Activated naive CD4-positive, alpha-beta T cell treated with anti-CD3 and anti-CD28 coated beads, Interleukin-2, amount 50 U/mL, for 72 hours (primary cell): ENCODE measurements at regions not wholly inside any gene's neighbourhood (a gene's known extent, or its start where the extent isn't known, plus 50 kb on each side); places are given as distances from the start of the nearest gene placed in this dataset.

ENCODE experiments used
- ATAC-seq, 2 donors: fragments of 150-1000 bp; cut with Tn5 transposase; 2 replicates each; pipeline ENCODE4 v1.10.0; 2021; ENCODE audit warnings: mild to moderate bottlenecking in 2 of 2, moderate library complexity in 2 of 2
- DNase-seq, 2 donors: peaks; one replicate each; pipeline ENCODE4 v3.0.0; 2021 to 2022; ENCODE audit warnings: low spot score in 2 of 2
- H3K27ac Mint-ChIP-seq, 2 donors: one replicate each; pipeline ENCODE4 v1.8.0; 2022; ENCODE audit warnings: mild to moderate bottlenecking in 2 of 2, mixed read lengths in 2 of 2
- H3K36me3 Mint-ChIP-seq, 2 donors: one replicate each; pipeline ENCODE4 v1.8.0; 2022; ENCODE audit warnings: mixed read lengths in 2 of 2
- H3K9me3 Mint-ChIP-seq, 2 donors: one replicate each; pipeline ENCODE4 v1.8.0; 2022; ENCODE audit warnings: mixed read lengths in 2 of 2

DNA sequence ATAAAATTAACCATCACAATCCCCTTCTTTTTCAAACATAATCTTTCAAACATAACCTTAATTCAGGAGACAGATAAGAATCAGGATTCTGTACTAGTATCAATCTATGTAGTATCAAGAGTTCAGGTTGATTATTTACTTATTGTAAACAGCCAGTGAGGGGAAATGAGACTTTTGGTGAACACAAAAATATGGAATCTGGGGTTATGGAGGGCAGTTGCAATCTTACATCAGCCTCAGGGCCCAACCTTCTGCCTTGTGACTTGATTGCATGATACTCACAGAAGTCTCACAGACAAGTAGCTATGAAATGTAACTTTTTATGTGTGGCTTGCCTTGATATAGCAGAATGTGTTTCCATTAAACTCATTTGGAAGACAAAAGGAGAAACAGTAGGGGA is 262.7 kb upstream of the THSD7B start:
- Mint-ChIP-seq H3K27ac (no peak overlapping the region), H3K36me3 (no peaks in the 10 kb centered on the region), H3K9me3 (peaks cover 0 to 4% of the 10 kb centered on the region in 2 donors)
- ATAC-seq (no peak), DNase-seq (no peak)

- ATAC-seq (no peak), DNase-seq (no peak)
- peaks cover 0 to 4% of the 10 kb centered on the region in 2 donors for H3K9me3 Mint-ChIP-seq
- no peaks in the 10 kb centered on the region for H3K36me3 Mint-ChIP-seq
- no peak overlapping the region for H3K27ac Mint-ChIP-seq
Measured at GRCh38 chr2:136497709-136498108, 267.6 kb upstream of the THSD7B start.

DNA sequence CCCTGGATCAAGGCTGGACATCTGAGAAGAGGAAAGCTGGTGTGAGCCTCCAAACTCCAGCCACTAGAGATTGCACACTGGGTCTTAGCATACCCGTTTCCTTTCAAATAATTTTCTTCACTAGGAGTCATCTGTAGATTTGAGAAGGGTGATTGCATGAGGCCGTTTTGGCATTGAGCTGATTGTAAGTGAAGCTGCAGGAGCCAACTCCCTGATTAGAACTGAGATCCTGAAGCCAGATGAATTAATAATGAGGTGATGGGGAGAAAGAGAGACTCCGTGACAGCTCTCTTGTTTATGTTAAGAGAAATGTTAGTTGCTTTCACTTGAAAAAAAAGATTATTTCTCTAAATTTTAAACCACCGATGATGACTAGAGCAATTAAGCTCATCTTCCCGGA is 268.4 kb upstream of the THSD7B start:
- DNase-seq (no peak), ATAC-seq (no peak)
- Mint-ChIP-seq H3K27ac (no peak overlapping the region), H3K36me3 (no peaks in the 10 kb centered on the region), H3K9me3 (peaks cover under 1 to 4% of the 10 kb centered on the region in 2 donors)

DNA sequence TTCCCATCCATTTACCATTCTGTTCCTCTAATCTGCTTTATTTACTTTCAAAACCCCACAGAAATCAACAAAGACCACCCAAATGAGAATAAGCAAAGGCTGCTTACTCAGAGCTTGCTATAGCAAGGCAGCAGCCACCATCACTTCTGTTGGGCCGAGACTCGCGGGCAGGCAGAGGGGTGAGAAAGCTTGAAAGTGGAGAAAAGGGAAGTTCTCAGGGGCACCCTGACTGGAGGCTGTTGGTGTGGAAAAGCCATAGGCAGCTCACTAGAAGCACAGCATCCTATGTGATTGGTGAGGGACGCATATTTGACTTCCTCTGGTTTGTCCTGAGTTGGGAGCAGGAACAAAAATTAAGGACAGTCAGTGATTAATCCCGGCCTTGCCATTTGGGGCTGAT is 269.7 kb upstream of the THSD7B start:
- Mint-ChIP-seq H3K27ac (no peak overlapping the region), H3K9me3 (peaks cover 4 to 7% of the 10 kb centered on the region in 2 donors), H3K36me3 (peaks cover 0 to 4% of the 10 kb centered on the region in 2 donors)
- DNase-seq: no peak
- ATAC-seq: no peak

GRCh38 chr2:136492901-136493300 is 272.4 kb upstream of the THSD7B start:
- H3K27ac Mint-ChIP-seq: no peak overlapping the region
- no peak for DNase-seq
- peaks cover 0 to 7% of the 10 kb centered on the region in 2 donors for H3K9me3 Mint-ChIP-seq
- H3K36me3 Mint-ChIP-seq: peaks cover 0 to 4% of the 10 kb centered on the region in 2 donors
- ATAC-seq: no peak

- DNase-seq: no peak
- Mint-ChIP-seq H3K27ac (no peak overlapping the region), H3K36me3 (peaks cover 0 to 4% of the 10 kb centered on the region in 2 donors), H3K9me3 (peaks cover 0 to 7% of the 10 kb centered on the region in 2 donors)
- ATAC-seq: no peak
Measured at GRCh38 chr2:136490100-136490499, 275.2 kb upstream of the THSD7B start.

- ATAC-seq (no peak), DNase-seq (no peak)
- peaks cover 0 to 4% of the 10 kb centered on the region in 2 donors for H3K36me3 Mint-ChIP-seq
- peaks cover 0 to 7% of the 10 kb centered on the region in 2 donors for H3K9me3 Mint-ChIP-seq
- no peak overlapping the region for H3K27ac Mint-ChIP-seq
Measured at GRCh38 chr2:136487421-136487820, 277.9 kb upstream of the THSD7B start.

GRCh38 chr2:136486115-136486514 is 279.2 kb upstream of the THSD7B start:
- Mint-ChIP-seq H3K36me3 (no peaks in the 10 kb centered on the region), H3K9me3 (no peaks in the 10 kb centered on the region), H3K27ac (no peak overlapping the region)
- DNase-seq (no peak), ATAC-seq (no peak)

DNA sequence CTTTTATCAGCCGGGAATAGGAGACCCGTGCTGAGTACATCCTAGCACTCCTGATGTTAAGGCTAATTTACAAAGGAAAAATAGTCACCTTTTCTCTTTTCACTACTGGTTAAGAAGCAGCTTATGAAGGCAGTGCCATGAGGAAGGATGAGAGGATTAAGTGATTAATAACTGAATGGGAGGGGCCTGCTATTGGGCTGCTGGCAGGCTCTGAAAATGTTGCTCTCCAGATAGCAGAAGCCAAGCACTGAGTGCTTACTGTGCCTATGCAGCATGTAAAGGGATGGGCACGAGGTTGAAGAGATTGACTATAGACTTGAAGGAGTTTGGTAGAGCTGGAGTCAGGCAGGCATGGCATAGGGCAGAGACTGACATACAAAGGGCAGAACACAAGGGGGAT is 282.4 kb upstream of the THSD7B start:
- Mint-ChIP-seq H3K27ac (no peak overlapping the region), H3K9me3 (peaks cover 9% of the 10 kb centered on the region in 2 donors), H3K36me3 (peaks cover 0 to 13% of the 10 kb centered on the region in 2 donors)
- ATAC-seq: no peak
- no peak for DNase-seq

DNA sequence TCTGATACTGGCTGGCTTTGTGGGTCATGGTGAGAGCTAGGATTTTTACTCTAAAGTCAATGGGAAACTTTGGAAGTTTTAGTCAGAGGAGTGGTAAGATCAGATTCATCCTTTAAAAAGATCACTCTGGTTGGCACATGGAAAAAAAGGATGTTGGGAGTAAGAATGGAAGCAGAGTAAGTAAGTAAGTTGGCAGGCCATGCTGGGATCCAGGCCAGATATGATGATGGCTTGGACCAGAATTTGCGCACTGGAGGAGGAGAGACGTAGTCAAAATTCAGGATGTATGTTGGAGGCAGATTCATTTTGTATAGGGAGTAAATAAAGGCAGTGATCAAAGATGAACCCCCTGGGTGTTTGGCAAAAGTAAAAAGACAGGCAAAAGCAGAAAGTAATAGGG is 283.3 kb upstream of the THSD7B start:
- Mint-ChIP-seq H3K27ac (no peak overlapping the region), H3K9me3 (peaks cover 13 to 15% of the 10 kb centered on the region in 2 donors), H3K36me3 (peaks cover 0 to 16% of the 10 kb centered on the region in 2 donors)
- DNase-seq (no peak), ATAC-seq (no peak)

DNA sequence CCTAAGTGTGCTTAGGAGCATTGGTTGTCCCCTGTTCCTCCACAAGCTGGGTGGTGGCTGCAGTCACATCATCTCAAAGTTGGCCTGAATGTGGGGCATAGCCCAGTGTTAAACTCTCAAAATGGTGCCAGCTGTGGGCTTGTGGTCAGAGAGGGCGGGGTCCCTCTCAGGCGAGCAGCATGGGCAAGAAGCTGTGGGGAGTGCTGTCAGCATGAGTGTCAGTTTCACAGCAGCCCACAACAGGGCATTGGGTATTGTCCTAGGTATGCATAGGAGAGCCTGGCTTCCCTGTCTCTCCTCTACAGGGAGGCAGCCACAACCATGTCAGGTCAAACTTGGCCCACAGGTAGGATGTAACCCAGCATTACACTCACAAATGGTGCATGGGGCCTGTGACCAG is 285.6 kb upstream of the THSD7B start:
- DNase-seq: no peak
- no peak for ATAC-seq
- Mint-ChIP-seq H3K9me3 (peaks cover 13 to 18% of the 10 kb centered on the region in 2 donors), H3K36me3 (peaks cover 0 to 16% of the 10 kb centered on the region in 2 donors), H3K27ac (no peak overlapping the region)

DNA sequence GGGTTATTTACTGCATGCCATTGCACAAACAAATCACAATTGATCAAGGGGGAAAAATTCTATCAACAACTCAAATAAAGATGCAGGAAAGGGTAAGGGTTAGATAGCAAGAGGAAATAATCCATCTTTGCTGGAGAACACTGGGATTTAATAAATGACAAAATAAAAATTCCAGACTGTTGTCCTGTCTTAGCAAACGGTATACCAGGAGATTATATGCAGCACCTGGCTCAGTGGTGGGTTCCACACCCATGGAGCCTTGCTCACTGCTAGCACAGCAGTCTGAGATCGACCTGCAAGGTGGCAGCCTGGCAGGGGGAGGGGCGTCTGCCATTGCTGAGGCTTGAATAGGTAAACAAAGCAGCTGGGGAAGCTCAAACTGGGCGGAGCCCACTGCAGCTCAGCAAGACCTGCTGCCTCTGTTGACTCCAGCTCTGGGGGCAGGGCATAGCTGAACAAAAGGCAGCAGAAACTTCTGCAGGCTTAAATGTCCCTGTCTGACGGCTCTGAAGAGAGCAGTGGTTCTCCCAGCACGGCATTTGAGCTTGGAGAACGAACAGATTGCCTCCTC is 296.5 kb upstream of the THSD7B start:
- no peak for ATAC-seq
- H3K27ac Mint-ChIP-seq: no peak overlapping the region
- H3K9me3 Mint-ChIP-seq: peaks cover 0 to 6% of the 10 kb centered on the region in 2 donors

GRCh38 chr2:136452528-136452927 is 312.8 kb upstream of the THSD7B start:
- no peaks in the 10 kb centered on the region for H3K9me3 Mint-ChIP-seq
- no peaks in the 10 kb centered on the region for H3K36me3 Mint-ChIP-seq
- no peak for ATAC-seq
- no peak for DNase-seq
- H3K27ac Mint-ChIP-seq: no peak overlapping the region

More for the DNA sequence above, 296.5 kb upstream of the THSD7B start:
- H3K36me3 Mint-ChIP-seq: no peaks in the 10 kb centered on the region
- DNase-seq: no peak

GRCh38 chr2:136448986-136449780 is 316.2 kb upstream of the THSD7B start:
- Mint-ChIP-seq H3K9me3 (no peaks in the 10 kb centered on the region), H3K27ac (no peak overlapping the region), H3K36me3 (no peaks in the 10 kb centered on the region)
- ATAC-seq (no peak), DNase-seq (no peak)

DNA sequence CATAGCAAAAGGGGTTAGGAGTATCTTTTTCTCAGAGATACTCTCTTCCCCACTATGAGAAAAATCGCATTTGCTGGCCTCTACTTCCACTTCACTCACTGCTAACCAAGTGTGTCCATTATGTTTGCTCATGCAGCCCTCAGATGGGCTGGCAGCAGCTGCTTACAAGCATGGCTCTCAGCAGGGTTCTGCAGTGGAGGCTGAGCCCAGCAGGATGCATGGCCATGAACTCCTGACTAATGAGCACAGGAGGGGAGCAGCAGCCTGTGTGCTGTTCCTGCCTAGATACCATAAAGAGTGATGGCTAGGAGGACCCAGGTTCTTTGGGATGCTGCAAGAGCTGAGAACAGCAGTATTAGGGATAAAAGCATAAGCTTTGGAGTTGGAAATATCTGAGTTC is 316.9 kb upstream of the THSD7B start:
- no peak overlapping the region for H3K27ac Mint-ChIP-seq
- no peaks in the 10 kb centered on the region for H3K36me3 Mint-ChIP-seq
- no peaks in the 10 kb centered on the region for H3K9me3 Mint-ChIP-seq
- DNase-seq: no peak
- no peak for ATAC-seq

DNA sequence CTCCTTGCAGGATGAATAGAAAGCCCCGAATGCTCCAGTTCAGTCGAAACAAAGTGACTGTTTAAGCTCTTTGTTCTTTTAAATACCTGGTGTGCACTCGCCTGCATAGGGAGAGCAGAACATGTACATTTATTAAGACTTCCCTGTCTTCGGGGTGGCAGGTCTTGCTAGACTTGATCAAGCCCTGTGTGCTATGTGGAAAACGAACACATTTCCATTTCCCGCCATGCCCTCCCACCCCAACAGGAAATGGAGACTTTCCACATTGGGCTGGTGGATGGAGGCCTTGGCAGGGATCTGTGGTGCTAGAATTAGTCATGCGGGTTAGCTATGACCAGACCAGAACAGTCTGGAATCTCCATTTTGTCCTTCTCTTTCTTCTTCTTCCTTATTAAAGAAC is 321.0 kb upstream of the THSD7B start:
- H3K36me3 Mint-ChIP-seq: no peaks in the 10 kb centered on the region
- no peaks in the 10 kb centered on the region for H3K9me3 Mint-ChIP-seq
- ATAC-seq (no peak), DNase-seq (no peak)
- H3K27ac Mint-ChIP-seq: no peak overlapping the region

GRCh38 chr2:136443661-136444060 is 321.7 kb upstream of the THSD7B start:
- DNase-seq: no peak
- ATAC-seq: no peak
- H3K36me3 Mint-ChIP-seq: no peaks in the 10 kb centered on the region

More at GRCh38 chr2:136443661-136444060, 321.7 kb upstream of the THSD7B start:
- no peaks in the 10 kb centered on the region for H3K9me3 Mint-ChIP-seq
- no peak overlapping the region for H3K27ac Mint-ChIP-seq
